ENCODE measurements at regions not wholly inside any gene's neighbourhood (a gene's known extent, or its start where the extent isn't known, plus 50 kb on each side); places are given as distances from the start of the nearest gene placed in this dataset.
A peak's percentile ranks its signal among the peaks of the same experiment; 100 is the strongest.

- no peak for DNase-seq
- intact Hi-C loops (cut with DNase I), result no loop called here
These were observed 196.7 kb downstream of the TENT4A start for GRCh38 chr5:6909901-6910300.

GRCh38 chr5:6910950-6911349 lies 197.7 kb downstream of the TENT4A start:
- intact Hi-C loops (cut with DNase I), result no loop called here
- no peak for DNase-seq

GRCh38 chr5:6914347-6914746 lies 201.1 kb downstream of the TENT4A start:
- DNase-seq, result no peak
- intact Hi-C loops (cut with DNase I), result no loop called here

GRCh38 chr5:6915574-6915973 lies 202.3 kb downstream of the TENT4A start:
- intact Hi-C loops (cut with DNase I), result no loop called here
- no peak for DNase-seq

GRCh38 chr5:6918255-6918654 lies 205.0 kb downstream of the TENT4A start:
- no peak for DNase-seq
- intact Hi-C loops (cut with DNase I), result no loop called here

GRCh38 chr5:6920628-6921256 lies 207.5 kb downstream of the TENT4A start:
- intact Hi-C loops (cut with DNase I), result no loop called here
- no peak for DNase-seq

DNA sequence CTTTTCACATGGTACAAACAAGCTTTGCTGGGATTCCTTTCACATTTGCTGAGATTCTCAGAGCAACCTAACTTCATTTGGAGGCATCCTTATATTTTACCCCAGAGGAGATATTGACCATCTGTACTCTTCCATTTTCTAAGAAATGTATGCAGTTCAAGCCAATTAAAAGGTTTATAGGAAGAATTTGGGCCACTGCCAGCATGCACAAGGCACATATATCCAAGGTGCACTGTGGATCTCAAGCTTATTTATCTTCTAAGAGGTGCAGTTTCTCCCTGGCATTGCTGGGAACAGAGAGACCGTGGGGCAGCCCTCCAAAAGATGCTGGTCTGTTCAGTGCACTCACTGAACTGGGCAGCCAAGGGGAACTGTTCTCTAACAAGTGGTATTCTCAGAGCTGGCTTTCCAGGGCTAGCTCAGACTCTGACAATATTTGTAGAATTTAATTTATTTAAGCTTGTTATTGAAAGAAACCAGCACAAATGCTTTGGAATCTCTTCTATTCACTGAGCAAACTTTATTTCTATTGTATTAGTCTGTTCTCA lies 213.3 kb downstream of the TENT4A start:
- DNase-seq, result no peak
- intact Hi-C loops (cut with DNase I), result no loop called here

GRCh38 chr5:6936031-6936430 lies 222.8 kb downstream of the TENT4A start:
- intact Hi-C loops (cut with DNase I), result no loop called here
- no peak for DNase-seq

GRCh38 chr5:6937677-6938076 lies 224.4 kb downstream of the TENT4A start:
- no peak for DNase-seq
- intact Hi-C loops (cut with DNase I), result no loop called here

DNA sequence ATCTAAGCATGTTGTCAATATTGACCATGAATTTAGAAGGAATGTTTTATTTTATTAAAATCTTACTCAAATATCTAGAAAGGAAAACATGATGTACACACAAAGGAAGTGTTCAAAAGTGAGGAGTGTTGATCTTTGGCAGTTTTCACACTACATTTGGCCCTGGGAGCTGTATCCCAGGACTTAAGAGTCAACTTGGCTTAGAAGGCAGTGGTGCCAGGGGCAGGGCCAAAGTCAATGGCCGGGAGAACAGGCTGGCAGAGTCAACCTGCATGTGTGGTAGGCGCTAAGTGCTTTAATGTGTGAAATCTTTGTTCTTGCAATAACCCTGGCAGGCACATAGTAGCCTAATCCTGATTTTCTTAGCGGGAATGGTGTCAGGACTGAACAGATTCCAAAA lies 228.4 kb downstream of the TENT4A start:
- no peak for DNase-seq
- intact Hi-C loops (cut with DNase I), result no loop called here

DNA sequence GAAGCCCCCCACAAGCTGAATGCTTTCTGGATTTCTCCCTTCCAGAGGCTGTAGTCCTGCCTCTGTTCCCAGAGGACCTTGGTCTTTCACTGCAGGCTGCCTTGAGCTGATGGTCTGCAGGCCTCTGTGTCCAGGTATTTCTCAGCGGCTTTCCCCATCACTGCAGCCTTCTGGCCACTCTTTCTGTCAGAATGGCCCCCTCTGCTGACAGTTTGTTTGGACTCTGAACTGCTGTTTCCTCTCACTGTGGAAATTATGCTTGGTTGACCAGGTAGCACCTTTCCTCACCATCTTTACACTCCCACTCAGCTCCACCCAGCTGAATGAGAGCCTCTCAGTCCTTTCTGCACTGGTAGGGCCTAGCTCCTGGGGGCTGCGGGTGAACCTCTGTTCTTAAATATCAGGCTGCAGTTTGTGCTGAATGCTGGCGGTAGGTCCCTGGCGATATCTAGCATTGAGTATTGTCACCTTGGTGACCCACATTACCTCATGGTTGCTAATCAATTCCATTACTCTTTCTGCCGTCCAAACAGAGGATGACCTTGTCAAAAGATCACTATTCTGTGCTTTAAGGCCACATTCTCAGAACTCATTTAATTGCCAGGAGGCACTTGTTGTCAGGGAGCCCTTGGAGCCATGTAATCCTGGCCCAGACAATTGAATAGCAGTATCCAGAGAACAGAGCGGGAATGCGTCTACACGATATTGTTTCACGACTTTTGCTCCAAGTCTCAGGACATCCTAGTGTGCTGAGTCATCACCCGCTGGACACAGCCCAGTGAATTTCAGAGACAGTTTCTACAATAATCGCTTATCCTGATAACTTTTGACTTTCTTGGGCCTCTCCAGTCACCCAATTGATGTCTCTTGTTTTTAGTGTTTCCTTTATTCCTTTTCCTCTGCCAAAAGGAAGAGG lies 230.2 kb downstream of the TENT4A start:
- DNase-seq, result no peak
- intact Hi-C loops (cut with DNase I), result no loop called here

GRCh38 chr5:6948562-6948961 lies 235.3 kb downstream of the TENT4A start:
- no peak for DNase-seq
- intact Hi-C loops (cut with DNase I), result no loop called here

DNA sequence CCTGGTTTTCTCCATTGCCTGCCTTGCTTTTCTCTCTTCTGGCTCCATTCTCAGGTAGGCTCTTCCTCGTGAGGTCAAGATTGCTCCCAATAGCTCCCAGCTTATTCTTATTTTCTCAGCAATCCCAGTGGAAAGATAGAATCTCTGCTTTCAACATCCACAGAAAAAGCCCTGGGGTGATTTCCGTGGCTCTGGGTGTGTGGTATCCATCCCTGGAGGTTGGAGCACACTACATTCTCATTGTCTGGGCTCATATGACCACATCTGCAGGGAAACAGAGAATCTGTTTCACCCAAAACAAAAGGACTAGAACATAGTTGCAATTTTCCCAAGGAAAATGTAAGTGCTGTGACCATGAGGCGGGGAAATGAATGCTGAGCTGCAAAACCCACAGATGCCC lies 236.0 kb downstream of the TENT4A start:
- no peak for DNase-seq
- intact Hi-C loops (cut with DNase I), result no loop called here

GRCh38 chr5:6950250-6950649 lies 237.0 kb downstream of the TENT4A start:
- intact Hi-C loops (cut with DNase I), result no loop called here
- DNase-seq, result no peak

DNA sequence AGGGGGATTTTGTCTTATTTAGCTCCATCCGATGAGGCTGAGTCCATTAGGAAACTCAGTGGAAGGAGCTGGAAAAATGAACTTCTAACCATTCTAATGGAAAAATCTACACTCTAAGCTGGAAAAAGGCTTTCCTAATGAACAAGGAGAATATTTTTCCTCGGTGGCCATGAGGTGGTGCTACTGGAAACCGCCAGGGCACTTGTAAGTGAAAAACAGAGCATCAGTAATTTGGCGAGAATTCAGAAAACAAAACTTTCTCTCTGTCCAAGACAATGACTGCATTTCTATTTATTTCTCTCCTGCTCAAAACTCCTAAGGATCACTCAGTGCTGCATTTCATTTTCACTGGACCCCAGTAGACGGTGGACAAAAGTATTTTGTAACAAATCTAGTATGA lies 237.6 kb downstream of the TENT4A start:
- intact Hi-C loops (cut with DNase I), result no loop called here
- no peak for DNase-seq

- DNase-seq, result no peak
- intact Hi-C loops (cut with DNase I), result no loop called here
These were observed 247.9 kb downstream of the TENT4A start for GRCh38 chr5:6961123-6961522.

DNA sequence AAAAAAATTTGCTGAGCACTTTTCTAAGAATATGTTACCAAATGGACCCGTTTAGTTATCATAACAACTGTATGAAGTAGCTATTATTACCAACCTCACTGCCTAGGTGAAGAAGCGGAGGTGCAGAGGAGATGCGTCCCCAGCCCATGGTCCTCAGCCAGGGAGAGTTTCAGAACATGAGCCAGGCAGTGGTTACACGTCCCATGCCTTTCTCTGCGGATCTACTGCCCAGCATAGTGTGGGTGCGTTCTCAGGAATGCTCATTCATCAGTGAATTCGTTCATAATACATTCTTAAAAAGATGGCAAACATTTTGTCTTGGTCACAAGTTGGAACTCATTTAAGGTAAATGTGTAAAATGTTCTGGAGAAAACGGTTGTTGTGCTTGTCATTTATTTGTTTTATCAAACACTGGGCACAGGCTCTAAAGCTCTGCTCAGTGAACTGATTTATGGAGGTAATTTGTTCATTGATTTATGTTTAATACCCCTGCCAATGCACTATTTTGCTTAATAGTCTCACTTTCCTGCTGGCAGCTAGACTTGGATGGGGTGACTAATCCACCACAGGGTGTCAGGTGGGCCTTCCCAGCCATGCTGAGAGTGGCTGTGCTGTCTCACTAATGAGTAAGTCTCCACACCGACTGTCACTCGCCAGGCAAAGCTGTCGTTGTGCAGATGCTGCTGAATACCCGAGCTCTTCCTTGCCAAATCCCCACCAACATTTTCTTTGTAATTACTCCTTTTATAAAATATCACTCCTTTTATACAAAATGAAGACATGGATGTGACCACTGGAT lies 248.8 kb downstream of the TENT4A start:
- peak in 3 of 10 donors; percentile 4 to 89 (median 22) for DNase-seq
- intact Hi-C loops (cut with DNase I), result no loop called here

DNA sequence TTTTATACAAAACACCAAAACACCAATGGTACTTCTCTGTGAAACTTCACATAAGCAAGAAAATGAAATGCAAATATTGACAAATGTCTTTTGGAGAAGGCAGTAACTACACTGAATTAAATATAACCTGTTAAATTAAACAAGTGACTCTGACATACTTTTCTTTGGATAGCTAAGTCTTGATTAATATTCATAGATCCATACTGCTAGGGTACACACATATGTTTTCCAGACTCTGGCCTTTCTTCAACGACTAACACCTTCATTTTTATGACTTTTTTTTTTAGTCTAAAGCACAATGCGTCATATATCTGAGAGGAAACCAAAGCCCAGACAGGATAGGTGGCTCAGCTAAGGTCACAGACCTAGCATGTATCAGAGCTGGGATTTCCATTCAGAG lies 263.7 kb downstream of the TENT4A start:
- no peak for DNase-seq
- intact Hi-C loops (cut with DNase I), result no loop called here

GRCh38 chr5:6979061-6979460 lies 265.8 kb downstream of the TENT4A start:
- intact Hi-C loops (cut with DNase I), result no loop called here
- no peak for DNase-seq

DNA sequence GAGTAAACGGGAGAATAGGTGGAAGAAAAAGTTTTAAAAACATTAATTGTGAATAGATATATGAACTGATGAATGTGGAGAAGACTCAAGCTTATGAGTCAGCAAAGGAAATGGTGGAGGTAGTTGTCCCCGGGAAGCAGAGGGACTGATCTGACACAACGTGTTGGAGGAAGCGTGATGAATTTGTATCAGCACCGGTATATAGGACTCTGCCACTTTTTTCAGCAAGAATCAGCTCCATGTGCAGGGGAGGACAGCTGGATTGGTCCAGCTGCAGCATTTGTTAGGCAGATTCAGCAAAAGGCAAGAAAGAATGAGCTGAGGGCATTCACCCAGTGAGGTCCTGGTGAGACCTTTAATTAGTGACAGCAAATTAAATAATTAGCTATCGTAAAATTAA lies 276.0 kb downstream of the TENT4A start:
- intact Hi-C loops (cut with DNase I), result no loop called here
- no peak for DNase-seq

- DNase-seq, result no peak
- intact Hi-C loops (cut with DNase I), result no loop called here
These were observed 280.9 kb downstream of the TENT4A start for GRCh38 chr5:6994097-6994496.
